SU-DHL-6 (cell line): ENCODE measurements at regions not wholly inside any gene's neighbourhood (a gene's known extent, or its start where the extent isn't known, plus 50 kb on each side); places are given as distances from the start of the nearest gene placed in this dataset.

Source experiments
- CTCF ChIP-seq: fragments of 200-600 bp; sonication (generic); IDR thresholded peaks from one replicate; pipeline ENCODE4 v1.5.1; 2017; ENCODE audit warnings: antibody characterized with exemption, mild to moderate bottlenecking, low read length, moderate library complexity; ENCODE audit not compliant: insufficient read depth, poor library complexity, severe bottlenecking
- EZH2phosphoT487 ChIP-seq: fragments of 200-600 bp; sonication (generic), shearing (Covaris generic); conservative IDR thresholded peaks from 2 replicates; pipeline ENCODE4 v1.6.1; 2018; ENCODE audit warnings: mild to moderate bottlenecking, antibody characterized with exemption, low read length, moderate library complexity, mixed read lengths

GRCh38 chr1:99455760-99456159 is 190.2 kb upstream of the PALMD start:
- TF ChIP-seq CTCF (no peak), EZH2phosphoT487 (no peak)
